H1 (cell line): ENCODE measurements at regions not wholly inside any gene's neighbourhood (a gene's known extent, or its start where the extent isn't known, plus 50 kb on each side); places are given as distances from the start of the nearest gene placed in this dataset.

ENCODE experiments used
- ATF3 ChIP-seq: IDR thresholded peaks from 2 replicates; pipeline ENCODE4 v1.6.1; 2011; ENCODE audit warnings: low read depth, mild to moderate bottlenecking, low read length; ENCODE audit not compliant: insufficient read depth
- HDAC2 ChIP-seq, 2 experiments: fragments of 300-600 bp in 1 of 2; sonication (generic) in 1 of 2; IDR thresholded peaks; 2 replicates each; pipeline ENCODE4 v1.6.1; 2011 to 2012; ENCODE audit warnings: low read depth in 2 of 2, low read length in 2 of 2, mild to moderate bottlenecking in 2 of 2, moderate library complexity in 2 of 2, borderline replicate concordance in 1 of 2, inconsistent platforms in 1 of 2
- RFX5 ChIP-seq: IDR thresholded peaks from 2 replicates; pipeline ENCODE4 v1.6.1; 2011; ENCODE audit warnings: low read depth, low read length, improper control_type of control experiment, borderline replicate concordance
- SIX5 ChIP-seq: IDR thresholded peaks from 2 replicates; pipeline ENCODE4 v1.6.1; 2011; ENCODE audit warnings: mild to moderate bottlenecking, low read depth, low read length

DNA sequence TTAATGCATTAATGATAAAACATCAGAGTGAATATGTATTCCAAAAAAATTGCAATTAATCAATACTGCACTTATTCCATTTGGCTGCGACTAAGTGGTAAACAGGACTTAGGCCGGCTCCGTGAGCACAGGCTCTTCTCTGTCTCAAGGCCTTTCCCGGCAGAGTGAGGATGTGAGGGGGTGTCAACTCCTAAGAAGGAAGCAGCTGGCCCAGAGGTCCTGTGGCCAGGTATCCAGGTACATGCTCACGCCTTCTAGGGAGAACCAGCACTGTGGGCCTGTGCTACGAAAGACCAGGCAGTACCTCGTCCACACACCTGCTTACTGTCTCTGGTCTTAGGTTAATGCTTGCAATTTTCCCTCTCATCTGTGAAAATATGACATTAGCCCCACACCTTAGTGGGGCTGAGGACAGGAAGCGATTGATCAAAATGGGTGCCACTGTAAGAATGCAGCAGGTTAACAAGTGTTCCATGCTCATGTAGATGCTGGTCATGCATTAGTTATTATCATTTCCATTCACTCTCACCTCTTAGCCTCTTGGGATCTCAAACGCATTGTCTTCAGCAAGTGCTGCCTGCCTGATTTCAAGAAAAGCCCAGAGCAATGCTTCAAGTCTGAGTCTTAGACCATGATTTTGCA is 175.3 kb downstream of the ABHD5 start (continued):
- TF ChIP-seq HDAC2 (IDR thresholded peaks at IDR 0.05; ENCODE audit: borderline replicate concordance in 1 of 2, low read depth in 2 of 2, low read length in 2 of 2): no peak
- TF ChIP-seq ATF3: no peak
- no peak for TF ChIP-seq SIX5
- TF ChIP-seq RFX5: no peak
